ENCODE measurements at regions not wholly inside any gene's neighbourhood (a gene's known extent, or its start where the extent isn't known, plus 50 kb on each side); places are given as distances from the start of the nearest gene placed in this dataset.
"Not testable (repeated sequence)": the region's sequence is repeated elsewhere in the genome, so short reads cannot be mapped to it uniquely, and the experiment has no call there.

- DNase-seq (ENCODE audit: low read depth in 4 of 4, low spot score in 2 of 4), result no peak
These were observed 99.8 kb downstream of the PSMG1 start for GRCh38 chr21:39083377-39084008.

GRCh38 chr21:39082656-39083376 lies 100.4 kb downstream of the PSMG1 start:
- no peak for DNase-seq (ENCODE audit: low read depth in 4 of 4, low spot score in 2 of 4)

- no peak for DNase-seq (ENCODE audit: low read depth in 4 of 4, low spot score in 2 of 4)
These were observed 102.9 kb downstream of the PSMG1 start for GRCh38 chr21:39080366-39080765.

GRCh38 chr21:39079617-39080016 lies 103.6 kb downstream of the PSMG1 start:
- no peak for DNase-seq (ENCODE audit: low read depth in 4 of 4, low spot score in 2 of 4)

GRCh38 chr21:39078322-39079065 lies 104.8 kb downstream of the PSMG1 start:
- no peak for DNase-seq (ENCODE audit: low read depth in 4 of 4, low spot score in 2 of 4)

- DNase-seq (ENCODE audit: low read depth in 4 of 4, low spot score in 2 of 4), result no peak
These were observed 105.4 kb downstream of the PSMG1 start for GRCh38 chr21:39077876-39078275.

- DNase-seq (ENCODE audit: low read depth in 4 of 4, low spot score in 2 of 4), result no peak
These were observed 108.7 kb downstream of the PSMG1 start for GRCh38 chr21:39074508-39074907.

GRCh38 chr21:39073717-39074116 lies 109.5 kb downstream of the PSMG1 start:
- DNase-seq (ENCODE audit: low read depth in 4 of 4, low spot score in 2 of 4), result no peak

GRCh38 chr21:39073063-39073462 lies 110.2 kb downstream of the PSMG1 start:
- DNase-seq (ENCODE audit: low read depth in 4 of 4, low spot score in 2 of 4), result no peak

- no peak for DNase-seq (ENCODE audit: low read depth in 4 of 4, low spot score in 2 of 4)
These were observed 110.8 kb downstream of the PSMG1 start for GRCh38 chr21:39072468-39072867.

GRCh38 chr21:39071623-39072214 lies 111.5 kb downstream of the PSMG1 start:
- peak in 1 of 4 donors; percentile 56 for DNase-seq (ENCODE audit: low read depth in 4 of 4, low spot score in 2 of 4)

- DNase-seq (ENCODE audit: low read depth in 4 of 4, low spot score in 2 of 4), result not testable (repeated sequence)
These were observed 113.4 kb downstream of the PSMG1 start for GRCh38 chr21:39069856-39070255.

GRCh38 chr21:39066829-39067780 lies 116.1 kb downstream of the PSMG1 start:
- no peak for DNase-seq (ENCODE audit: low read depth in 4 of 4, low spot score in 2 of 4)

- DNase-seq (ENCODE audit: low read depth in 4 of 4, low spot score in 2 of 4), result no peak
These were observed 117.3 kb downstream of the PSMG1 start for GRCh38 chr21:39065917-39066316.

GRCh38 chr21:39064325-39065012 lies 118.8 kb downstream of the PSMG1 start:
- DNase-seq (ENCODE audit: low read depth in 4 of 4, low spot score in 2 of 4), result no peak

- DNase-seq (ENCODE audit: low read depth in 4 of 4, low spot score in 2 of 4), result no peak
These were observed 119.7 kb downstream of the PSMG1 start for GRCh38 chr21:39063517-39063916.

- no peak for DNase-seq (ENCODE audit: low read depth in 4 of 4, low spot score in 2 of 4)
These were observed 121.1 kb downstream of the PSMG1 start for GRCh38 chr21:39062196-39062595.

- DNase-seq (ENCODE audit: low read depth in 4 of 4, low spot score in 2 of 4), result no peak
These were observed 121.5 kb downstream of the PSMG1 start for GRCh38 chr21:39061766-39062165.

- no peak for DNase-seq (ENCODE audit: low read depth in 4 of 4, low spot score in 2 of 4)
These were observed 122.7 kb downstream of the PSMG1 start for GRCh38 chr21:39060485-39061083.

Measured in left renal cortex interstitium (tissue), 4 donors.